GM18507 (cell line): ENCODE measurements at regions not wholly inside any gene's neighbourhood (a gene's known extent, or its start where the extent isn't known, plus 50 kb on each side); places are given as distances from the start of the nearest gene placed in this dataset.
"Not testable (repeated sequence)": the region's sequence is repeated elsewhere in the genome, so short reads cannot be mapped to it uniquely, and the experiment has no call there.

Source experiments
- DNase-seq: peaks from one replicate; pipeline ENCODE4 v3.0.0; 2011; ENCODE audit warnings: low read depth; ENCODE audit not compliant: insufficient read length; ENCODE audit errors: extremely low spot score
- FAIRE-seq: peaks from 2 replicates; lab custom pipeline; 2011; peaks lifted over from hg19 to GRCh38; lab: Jason Lieb, UNC

- DNase-seq, result no peak
- FAIRE-seq, result no peak
Observed at GRCh38 chr12:72146495-72146894, 125.7 kb upstream of the TRHDE start.

GRCh38 chr12:72148709-72149108 is 123.5 kb upstream of the TRHDE start:
- no peak for DNase-seq
- FAIRE-seq, result no peak

- no peak for FAIRE-seq
- DNase-seq, result no peak
Observed at GRCh38 chr12:72162875-72163274, 109.3 kb upstream of the TRHDE start.

GRCh38 chr12:72168851-72169250 is 103.3 kb upstream of the TRHDE start:
- FAIRE-seq (no peak), DNase-seq (no peak)

GRCh38 chr12:72173974-72174373 is 98.2 kb upstream of the TRHDE start:
- FAIRE-seq (no peak), DNase-seq (no peak)

- no peak for DNase-seq
- no peak for FAIRE-seq
Observed at GRCh38 chr12:72178244-72178643, 93.9 kb upstream of the TRHDE start.

- no peak for FAIRE-seq
- no peak for DNase-seq
Observed at GRCh38 chr12:72178871-72179270, 93.3 kb upstream of the TRHDE start.

GRCh38 chr12:72179841-72180240 is 92.3 kb upstream of the TRHDE start:
- FAIRE-seq (no peak), DNase-seq (no peak)

GRCh38 chr12:72184971-72185533 is 87.1 kb upstream of the TRHDE start:
- not testable (repeated sequence) for FAIRE-seq, DNase-seq

GRCh38 chr12:72189266-72189665 is 82.9 kb upstream of the TRHDE start:
- no peak for FAIRE-seq

GRCh38 chr12:72191761-72192160 is 80.4 kb upstream of the TRHDE start:
- DNase-seq (no peak), FAIRE-seq (no peak)

More at GRCh38 chr12:72189266-72189665, 82.9 kb upstream of the TRHDE start:
- DNase-seq, result no peak

GRCh38 chr12:72197790-72198189 is 74.4 kb upstream of the TRHDE start:
- DNase-seq, result no peak
- FAIRE-seq, result no peak

- no peak for DNase-seq
- FAIRE-seq, result no peak
Observed at GRCh38 chr12:72201457-72201856, 70.7 kb upstream of the TRHDE start.

GRCh38 chr12:72203764-72204335 is 68.3 kb upstream of the TRHDE start:
- DNase-seq (no peak), FAIRE-seq (no peak)

GRCh38 chr12:72207079-72207478 is 65.1 kb upstream of the TRHDE start:
- no peak for FAIRE-seq
- no peak for DNase-seq

- no peak for FAIRE-seq
- DNase-seq, result no peak
Observed at GRCh38 chr12:72207486-72208409, 64.4 kb upstream of the TRHDE start.

GRCh38 chr12:72209086-72209485 is 63.1 kb upstream of the TRHDE start:
- DNase-seq (no peak), FAIRE-seq (no peak)

GRCh38 chr12:72214163-72214562 is 58.0 kb upstream of the TRHDE start:
- FAIRE-seq (no peak), DNase-seq (no peak)

- not testable (repeated sequence) for DNase-seq, FAIRE-seq
Observed at GRCh38 chr12:72215287-72215686, 56.9 kb upstream of the TRHDE start.

GRCh38 chr12:72219937-72220336 is 52.2 kb upstream of the TRHDE start:
- DNase-seq (no peak), FAIRE-seq (no peak)
